BJ (cell line): ENCODE measurements at regions not wholly inside any gene's neighbourhood (a gene's known extent, or its start where the extent isn't known, plus 50 kb on each side); places are given as distances from the start of the nearest gene placed in this dataset.
"Not testable (repeated sequence)": the region's sequence is repeated elsewhere in the genome, so short reads cannot be mapped to it uniquely, and the experiment has no call there.

Experiments
- CTCF ChIA-PET: fragments of 350-600 bp; formaldehyde crosslinking; extraction: SDS; loops from one replicate; lab custom pipeline; 2021; ENCODE audit warnings: antibody characterized with exemption, inconsistent platforms; lab: Yijun Ruan, JAX
- POLR2A ChIA-PET: fragments of 300-600 bp; sonication (Branson Sonifier 250); formaldehyde crosslinking; extraction: SDS; loops from one replicate; lab custom pipeline; 2021; ENCODE audit warnings: antibody characterized with exemption; lab: Charles Lee
- DNase-seq: peaks from one replicate; pipeline ENCODE4 v3.0.0-alpha.2; 2011; ENCODE audit warnings: low read depth
- H3K27me3 ChIP-seq: 2 replicates; pipeline ENCODE4 v1.6.0; 2011; ENCODE audit warnings: low read length; ENCODE audit not compliant: control insufficient read depth, insufficient read depth
- H3K36me3 ChIP-seq: 2 replicates; pipeline ENCODE4 v1.5.1; 2011; ENCODE audit warnings: low read length; ENCODE audit not compliant: control insufficient read depth, insufficient read depth
- H3K4me3 ChIP-seq: 2 replicates; pipeline ENCODE4 v1.5.1; 2011; ENCODE audit warnings: low read depth, mild to moderate bottlenecking, control low read depth, low read length
- TF ChIP-seq, protein P1 (sequence below): IDR thresholded peaks from 2 replicates; pipeline ENCODE4 v1.5.1; 2011; ENCODE audit warnings: low read depth, mild to moderate bottlenecking, control low read depth, inconsistent platforms, low read length, moderate library complexity; ENCODE audit not compliant: insufficient read depth

DNA sequence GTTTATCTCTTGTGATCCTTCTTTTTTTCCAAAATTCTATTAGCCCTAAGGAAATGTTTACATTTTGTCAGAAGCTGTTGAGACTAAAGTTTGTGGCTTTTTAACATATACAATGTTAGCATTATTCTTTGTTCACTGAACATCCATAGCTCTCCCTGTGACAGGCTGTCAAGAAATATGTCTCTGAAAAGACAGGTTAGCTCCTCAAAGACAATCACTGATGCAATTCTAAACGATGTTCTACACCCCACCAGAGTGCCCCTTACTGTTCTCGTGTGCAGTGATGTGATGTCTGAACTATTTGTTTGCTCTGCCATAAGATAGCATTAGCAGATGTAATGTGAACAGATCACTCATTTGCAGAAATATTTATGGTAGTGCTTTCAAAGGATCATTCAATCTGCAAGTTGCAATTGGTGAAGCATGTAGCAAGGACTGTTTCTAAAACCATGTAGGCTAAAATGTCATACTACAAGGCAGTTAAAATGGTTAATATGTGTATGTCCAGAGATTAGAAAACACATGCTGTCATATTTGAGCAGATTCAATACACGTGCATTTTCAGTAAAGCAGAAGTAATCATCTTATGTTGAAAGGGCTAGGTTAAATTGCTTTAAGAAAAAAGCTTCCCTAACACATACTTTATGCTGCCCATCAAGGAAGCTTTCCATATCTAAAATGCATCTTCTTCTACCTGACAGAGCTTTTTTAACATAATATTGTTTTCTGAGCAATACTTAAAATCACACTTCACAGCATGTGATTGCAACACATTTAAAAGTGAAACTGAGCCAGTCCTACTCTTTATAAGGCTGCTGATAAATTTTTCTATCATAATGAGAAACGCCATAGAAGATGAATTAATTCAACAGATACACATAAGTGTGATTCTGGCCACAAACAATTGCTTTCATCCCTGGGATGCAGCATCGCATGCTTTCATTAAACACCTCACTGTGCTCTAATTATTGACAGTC, 285.7 kb upstream of the UBE2E3 start:
- CTCF ChIA-PET: interaction anchor here (1.1 to 1.7 kb wide), 2 partner anchors 9 to 20 kb away, joined by 4 to 5 read pairs; no protein-coding TSS in a partner anchor
- POLR2A ChIA-PET: interaction anchor here (0.7 kb wide), 1 partner anchor 23 kb away, joined by 5 read pairs; no protein-coding TSS in a partner anchor

GRCh38 chr2:180692322-180692721, 288.1 kb upstream of the UBE2E3 start:
- TF ChIP-seq, protein P1, sequence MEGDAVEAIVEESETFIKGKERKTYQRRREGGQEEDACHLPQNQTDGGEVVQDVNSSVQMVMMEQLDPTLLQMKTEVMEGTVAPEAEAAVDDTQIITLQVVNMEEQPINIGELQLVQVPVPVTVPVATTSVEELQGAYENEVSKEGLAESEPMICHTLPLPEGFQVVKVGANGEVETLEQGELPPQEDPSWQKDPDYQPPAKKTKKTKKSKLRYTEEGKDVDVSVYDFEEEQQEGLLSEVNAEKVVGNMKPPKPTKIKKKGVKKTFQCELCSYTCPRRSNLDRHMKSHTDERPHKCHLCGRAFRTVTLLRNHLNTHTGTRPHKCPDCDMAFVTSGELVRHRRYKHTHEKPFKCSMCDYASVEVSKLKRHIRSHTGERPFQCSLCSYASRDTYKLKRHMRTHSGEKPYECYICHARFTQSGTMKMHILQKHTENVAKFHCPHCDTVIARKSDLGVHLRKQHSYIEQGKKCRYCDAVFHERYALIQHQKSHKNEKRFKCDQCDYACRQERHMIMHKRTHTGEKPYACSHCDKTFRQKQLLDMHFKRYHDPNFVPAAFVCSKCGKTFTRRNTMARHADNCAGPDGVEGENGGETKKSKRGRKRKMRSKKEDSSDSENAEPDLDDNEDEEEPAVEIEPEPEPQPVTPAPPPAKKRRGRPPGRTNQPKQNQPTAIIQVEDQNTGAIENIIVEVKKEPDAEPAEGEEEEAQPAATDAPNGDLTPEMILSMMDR: no peak
- no peaks in the 10 kb centered on the region for H3K27me3 ChIP-seq
- ChIA-PET CTCF (interaction anchor here (0.9 kb wide), 1 partner anchor 257 kb away, joined by 3 read pairs; no protein-coding TSS in a partner anchor), POLR2A (no interaction called here)
- no peak for DNase-seq
- no peaks in the 10 kb centered on the region for H3K36me3 ChIP-seq
- H3K4me3 ChIP-seq: no peak overlapping the region

More for the DNA sequence above, 285.7 kb upstream of the UBE2E3 start:
- Histone ChIP-seq H3K4me3 (no peak overlapping the region), H3K27me3 (no peaks in the 10 kb centered on the region), H3K36me3 (no peaks in the 10 kb centered on the region)
- DNase-seq: no peak
- TF ChIP-seq, protein P1: no peak

DNA sequence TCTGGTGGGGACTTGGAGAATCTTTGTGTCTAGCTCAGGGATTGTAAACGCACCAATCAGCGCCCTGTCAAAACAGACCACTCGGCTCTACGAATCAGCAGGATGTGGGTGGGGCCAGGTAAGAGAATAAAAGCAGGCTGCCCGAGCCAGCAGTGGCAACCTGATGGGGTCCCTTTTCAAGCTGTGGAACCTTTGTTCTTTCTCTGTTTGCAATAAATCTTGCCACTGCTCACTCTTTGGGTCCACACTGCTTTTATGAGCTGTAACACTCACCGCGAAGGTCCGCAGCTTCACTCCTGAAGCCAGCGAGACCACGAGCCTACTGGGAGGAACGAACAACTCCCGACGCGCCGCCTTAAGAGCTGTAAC, 288.6 kb upstream of the UBE2E3 start:
- POLR2A ChIA-PET, H3K27me3 ChIP-seq, H3K36me3 ChIP-seq, DNase-seq, CTCF ChIA-PET, H3K4me3 ChIP-seq: not testable (repeated sequence)

DNA sequence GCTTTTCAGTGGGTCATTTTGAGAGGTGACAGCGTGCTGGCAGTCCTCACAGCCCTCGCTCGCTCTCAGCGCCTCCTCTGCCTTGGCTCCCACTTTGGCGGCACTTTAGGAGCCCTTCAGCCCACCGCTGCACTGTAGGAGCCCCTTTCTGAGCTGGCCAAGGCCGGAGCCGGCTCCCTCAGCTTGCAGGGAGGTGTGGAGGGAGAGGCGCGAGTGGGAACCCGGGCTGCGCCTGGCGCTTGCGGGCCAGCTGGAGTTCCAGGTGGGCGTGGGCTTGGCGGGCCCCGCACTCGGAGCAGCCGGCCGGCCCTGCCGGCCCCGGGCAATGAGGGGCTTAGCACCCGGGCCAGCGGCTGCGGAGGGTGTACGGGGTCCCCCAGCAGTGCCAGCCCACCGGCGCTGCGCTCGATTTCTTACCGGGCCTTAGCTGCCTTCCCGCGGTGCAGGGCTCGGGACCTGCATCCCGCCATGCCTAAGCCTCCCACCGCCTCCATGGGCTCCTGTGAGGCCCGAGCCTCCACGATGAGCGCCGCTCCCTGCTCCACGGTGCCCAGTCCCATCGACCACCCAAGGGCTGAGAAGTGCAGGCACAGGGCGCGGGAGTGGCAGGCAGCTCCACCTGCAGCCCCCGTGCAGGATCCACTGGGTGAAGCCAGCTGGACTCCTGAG, 289.1 kb upstream of the UBE2E3 start:
- H3K36me3 ChIP-seq, CTCF ChIA-PET, DNase-seq, POLR2A ChIA-PET, H3K27me3 ChIP-seq, H3K4me3 ChIP-seq: not testable (repeated sequence)

DNA sequence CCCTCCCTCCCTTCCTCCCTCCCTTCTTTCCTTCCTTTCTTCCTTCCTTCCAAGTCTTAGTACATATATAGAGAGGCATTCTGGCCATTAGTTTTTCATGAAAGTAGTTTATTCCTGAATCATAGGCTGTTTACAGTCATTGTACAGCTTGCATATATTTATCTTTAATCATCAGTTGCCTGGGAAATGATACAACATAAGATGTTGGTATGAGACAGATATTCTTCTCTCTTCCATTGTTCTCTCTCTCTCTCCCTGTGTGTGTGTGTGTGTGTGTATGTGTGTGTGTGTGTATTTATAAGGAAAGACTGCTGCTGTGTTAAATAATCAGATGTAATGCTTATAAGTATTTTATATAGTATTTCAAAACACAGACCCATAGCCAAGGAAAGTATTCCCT, 289.8 kb upstream of the UBE2E3 start:
- no peak overlapping the region for H3K4me3 ChIP-seq
- H3K27me3 ChIP-seq: no peaks in the 10 kb centered on the region
- CTCF ChIA-PET: no interaction called here
- POLR2A ChIA-PET: no interaction called here
- DNase-seq: no peak
- TF ChIP-seq, protein P1: no peak
- no peaks in the 10 kb centered on the region for H3K36me3 ChIP-seq

GRCh38 chr2:180682871-180683270, 297.5 kb upstream of the UBE2E3 start:
- no peak overlapping the region for H3K4me3 ChIP-seq
- DNase-seq: no peak
- H3K36me3 ChIP-seq: no peaks in the 10 kb centered on the region
- no peaks in the 10 kb centered on the region for H3K27me3 ChIP-seq
- CTCF ChIA-PET: no interaction called here
- TF ChIP-seq, protein P1: no peak
- POLR2A ChIA-PET: no interaction called here
